IMR-90 (cell line): ENCODE measurements at regions not wholly inside any gene's neighbourhood (a gene's known extent, or its start where the extent isn't known, plus 50 kb on each side); places are given as distances from the start of the nearest gene placed in this dataset.

Experiments used
- ATAC-seq: fragments of 200-7000 bp; cut with Tn5 transposase; 2 replicates; pipeline ENCODE4 v1.9.1; 2020; ENCODE audit warnings: low read depth, mild to moderate bottlenecking, moderate library complexity
- BruUV-seq: library from RNA; stranded (reverse); fragments of 400-500 nt; replicated peaks from 2 replicates; lab custom pipeline; 2021; lab: Mats Ljungman, UMichigan
- CTCF ChIA-PET: fragments of 300-600 bp; formaldehyde crosslinking; extraction: SDS; loops from one replicate; lab custom pipeline; 2021; ENCODE audit warnings: antibody characterized with exemption; lab: Yijun Ruan, JAX
- POLR2A ChIA-PET: fragments of 300-600 bp; sonication (Branson Sonifier 250); formaldehyde crosslinking; loops from one replicate; lab custom pipeline; 2022; ENCODE audit warnings: antibody characterized with exemption; ENCODE audit not compliant: unreplicated experiment; lab: Charles Lee
- DNase-seq: peaks from one replicate; pipeline ENCODE4 v3.0.0; 2013
- H2AFZ ChIP-seq: replicated peaks from 2 replicates; pipeline ENCODE3; 2013; ENCODE audit warnings: low read length, mild to moderate bottlenecking; ENCODE audit not compliant: poor library complexity
- H2AK5ac ChIP-seq: 2 replicates; pipeline ENCODE4 v1.6.1; 2013; ENCODE audit warnings: low read depth, low read length, inconsistent platforms
- H2AK9ac ChIP-seq: replicated peaks from 2 replicates; pipeline ENCODE3; 2013; ENCODE audit warnings: mild to moderate bottlenecking, low read depth, low read length, moderate library complexity; ENCODE audit not compliant: poor library complexity
- H2BK120ac ChIP-seq: 2 replicates; pipeline ENCODE4 v1.6.1; 2013; ENCODE audit warnings: low read depth, low read length, inconsistent platforms
- H2BK15ac ChIP-seq: 3 replicates; pipeline ENCODE4 v1.6.1; 2013; ENCODE audit warnings: low read depth, low read length, inconsistent platforms
- H2BK20ac ChIP-seq: 2 replicates; pipeline ENCODE4 v1.6.1; 2013; ENCODE audit warnings: low read depth, mild to moderate bottlenecking, inconsistent platforms, low read length, moderate library complexity
- H2BK5ac ChIP-seq: 2 replicates; pipeline ENCODE4 v1.6.1; 2013; ENCODE audit warnings: mild to moderate bottlenecking, low read depth, low read length, inconsistent platforms; ENCODE audit not compliant: poor library complexity, severe bottlenecking
- H3K14ac ChIP-seq: replicated peaks from 2 replicates; pipeline ENCODE4 v1.6.1; 2013; ENCODE audit warnings: low read depth, low read length, inconsistent platforms
- H3K18ac ChIP-seq: 2 replicates; pipeline ENCODE4 v1.6.1; 2013; ENCODE audit warnings: low read depth, low read length, control low read depth
- H3K23ac ChIP-seq: 2 replicates; pipeline ENCODE4 v1.6.1; 2013; ENCODE audit warnings: low read depth, low read length, inconsistent platforms
- H3K27ac ChIP-seq: 2 replicates; pipeline ENCODE4 v1.5.1; 2013; ENCODE audit warnings: mild to moderate bottlenecking, control low read depth, low read length; ENCODE audit not compliant: insufficient read depth
- H3K27me3 ChIP-seq: 2 replicates; pipeline ENCODE4 v1.6.1; 2013; ENCODE audit warnings: low read length; ENCODE audit not compliant: control insufficient read depth, insufficient read depth
- H3K36me3 ChIP-seq: 2 replicates; pipeline ENCODE4 v1.6.1; 2013; ENCODE audit warnings: low read length, mixed read lengths; ENCODE audit not compliant: control insufficient read depth, insufficient read depth
- H3K4ac ChIP-seq: 2 replicates; pipeline ENCODE4 v1.6.1; 2013; ENCODE audit warnings: low read depth, low read length, inconsistent platforms
- H3K4me1 ChIP-seq: 2 replicates; pipeline ENCODE4 v1.6.1; 2013; ENCODE audit warnings: low read length, mixed read lengths; ENCODE audit not compliant: control insufficient read depth, insufficient read depth
- H3K4me2 ChIP-seq: 2 replicates; pipeline ENCODE4 v1.6.1; 2013; ENCODE audit warnings: low read depth, mild to moderate bottlenecking, control low read depth, low read length, moderate library complexity
- H3K4me3 ChIP-seq: 2 replicates; pipeline ENCODE4 v1.5.1; 2013; ENCODE audit warnings: low read depth, mild to moderate bottlenecking, control low read depth, low read length, moderate library complexity; ENCODE audit not compliant: insufficient read depth
- H3K56ac ChIP-seq: 2 replicates; pipeline ENCODE4 v1.6.1; 2013; ENCODE audit warnings: low read length, inconsistent platforms; ENCODE audit not compliant: insufficient read depth; ENCODE audit errors: extremely low read depth
- H3K79me1 ChIP-seq, 2 experiments: 2 replicates each; pipeline ENCODE4 v1.6.1; 2013; ENCODE audit warnings: low read length in 2 of 2, inconsistent platforms in 1 of 2, low read depth in 1 of 2
- H3K9ac ChIP-seq: 2 replicates; pipeline ENCODE4 v1.6.1; 2013; ENCODE audit warnings: low read depth, low read length, control low read depth
- H3K9me1 ChIP-seq: 2 replicates; pipeline ENCODE4 v1.6.1; 2013; ENCODE audit warnings: low read length, inconsistent platforms; ENCODE audit not compliant: insufficient read depth
- H3K9me3 ChIP-seq: 2 replicates; pipeline ENCODE4 v1.6.1; 2013; ENCODE audit warnings: low read length; ENCODE audit not compliant: control insufficient read depth, insufficient read depth
- H4K20me1 ChIP-seq: 2 replicates; pipeline ENCODE4 v1.6.1; 2013; ENCODE audit warnings: low read length, inconsistent platforms; ENCODE audit not compliant: insufficient read depth
- H4K5ac ChIP-seq: 2 replicates; pipeline ENCODE4 v1.6.1; 2013; ENCODE audit warnings: mild to moderate bottlenecking, low read depth, low read length, control low read depth
- H4K8ac ChIP-seq, 2 experiments: 2 replicates each; pipeline ENCODE4 v1.6.1; 2013; ENCODE audit warnings: low read depth in 2 of 2, low read length in 2 of 2, control low read depth in 1 of 2, inconsistent platforms in 1 of 2
- H4K91ac ChIP-seq: 2 replicates; pipeline ENCODE4 v1.6.1; 2013; ENCODE audit warnings: low read depth, low read length, inconsistent platforms; ENCODE audit not compliant: insufficient read depth
- CEBPB ChIP-seq: IDR thresholded peaks from 2 replicates; pipeline ENCODE4 v1.6.1; 2012; ENCODE audit warnings: low read depth, low read length, improper control_type of control experiment
- CHD1 ChIP-seq: IDR thresholded peaks from 2 replicates; pipeline ENCODE4 v1.6.1; 2012; ENCODE audit warnings: low read depth, low read length, improper control_type of control experiment
- FOS ChIP-seq: fragments of 150-350 bp; IDR thresholded peaks from 2 replicates; pipeline ENCODE4 v1.6.1; 2016; ENCODE audit warnings: low read depth, low read length
- MAFK ChIP-seq: IDR thresholded peaks from 2 replicates; pipeline ENCODE4 v1.6.1; 2012; ENCODE audit warnings: low read depth, low read length, improper control_type of control experiment
- MXI1 ChIP-seq: IDR thresholded peaks from 2 replicates; pipeline ENCODE4 v1.6.1; 2012; ENCODE audit warnings: low read depth, mild to moderate bottlenecking, low read length, moderate library complexity, borderline replicate concordance
- NFE2L2 ChIP-seq: fragments of 150-350 bp; IDR thresholded peaks from 2 replicates; pipeline ENCODE4 v1.6.1; 2016; ENCODE audit warnings: low read depth, mild to moderate bottlenecking, low read length
- RAD21 ChIP-seq: IDR thresholded peaks from 2 replicates; pipeline ENCODE4 v1.6.1; 2012; ENCODE audit warnings: low read length, improper control_type of control experiment
- RCOR1 ChIP-seq: IDR thresholded peaks from 2 replicates; pipeline ENCODE4 v1.6.1; 2012; ENCODE audit warnings: mild to moderate bottlenecking, low read length, improper control_type of control experiment; ENCODE audit not compliant: insufficient replicate concordance
- RFX5 ChIP-seq: IDR thresholded peaks from 2 replicates; pipeline ENCODE4 v1.8.0; 2012; ENCODE audit warnings: low read depth, mild to moderate bottlenecking, low read length, moderate library complexity
- SMC3 ChIP-seq: fragments of 150-350 bp; IDR thresholded peaks from 2 replicates; pipeline ENCODE4 v1.6.1; 2016; ENCODE audit warnings: low read depth, mild to moderate bottlenecking, antibody characterized with exemption, low read length, moderate library complexity
- whole genome bisulfite sequencing, 2 experiments: methylation state at CpG; one replicate each; pipeline versions ENCODE4 v1.1.5 to v1.1.7; 2013; ENCODE audit warnings: missing lambda C conversion rate in 2 of 2; ENCODE audit not compliant: insufficient read length in 1 of 2; ENCODE audit errors: extremely low coverage in 2 of 2; 5-methylcytosine and 5-hydroxymethylcytosine counted together
- dilution Hi-C: fragments of 300-500 bp; cut with HindIII; formaldehyde crosslinking; loops from one replicate; pipeline ENCODE4 v1.14.3; 2018; ENCODE audit warnings: low sequenced_read_pairs; ENCODE audit not compliant: unreplicated experiment
- in situ Hi-C: fragments of 300-500 bp; cut with MboI; formaldehyde crosslinking; loops from 3 replicates; pipeline ENCODE4 v1.14.3; 2019; ENCODE audit warnings: low sequenced_read_pairs, inconsistent platforms, mixed read lengths
- intact Hi-C: fragments of 100-400 bp; cut with micrococcal nuclease; formaldehyde crosslinking; loops from 2 replicates; pipeline ENCODE4 v1.10.0; 2022
- TF ChIP-seq, protein P1 (sequence below): conservative IDR thresholded peaks from 2 replicates; pipeline ENCODE4 v1.5.1; 2012; ENCODE audit warnings: mild to moderate bottlenecking, low read depth, low read length, improper control_type of control experiment
- TF ChIP-seq, protein P2 (sequence below): fragments of 150-350 bp; IDR thresholded peaks from 2 replicates; pipeline ENCODE4 v1.6.1; 2016; ENCODE audit warnings: low read depth, mild to moderate bottlenecking, low read length, moderate library complexity, borderline replicate concordance

DNA sequence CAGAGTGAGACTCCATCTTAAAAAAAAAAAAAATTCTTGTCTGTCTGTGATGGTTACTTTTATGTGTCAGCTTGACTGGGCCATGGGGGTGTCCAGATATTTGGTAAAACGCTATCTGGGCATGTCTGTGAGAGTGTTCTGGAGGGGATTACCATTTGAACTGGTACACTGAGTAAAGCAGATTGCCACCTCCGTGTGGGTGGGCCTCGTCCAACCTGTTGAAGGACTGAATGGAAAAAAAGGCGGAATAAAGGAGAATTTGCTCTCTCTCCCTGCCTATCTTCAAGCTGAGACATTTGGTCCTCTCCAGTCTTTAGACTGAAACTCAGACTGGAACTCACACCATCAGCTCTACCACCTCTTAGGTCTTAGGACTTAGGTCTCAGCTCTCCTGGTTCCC lies 82.8 kb downstream of the MIS18A start:
- H3K4me1 ChIP-seq = no peaks in the 10 kb centered on the region
- in situ Hi-C loops = no loop called here
- no peak overlapping the region for H3K18ac ChIP-seq
- no peak overlapping the region for H4K5ac ChIP-seq
- no peak overlapping the region for H2AK5ac ChIP-seq
- no peak overlapping the region for H3K23ac ChIP-seq
- ChIA-PET CTCF (no interaction called here), POLR2A (no interaction called here)
- H3K9me1 ChIP-seq = no peaks in the 10 kb centered on the region
- no peak overlapping the region for H3K27ac ChIP-seq
- no peaks in the 10 kb centered on the region for H3K9me3 ChIP-seq
- no TSS peak for BruUV-seq
- ATAC-seq (no peak), DNase-seq (no peak)
- no peak overlapping the region for H4K91ac ChIP-seq
- H3K56ac ChIP-seq = no peak overlapping the region
- no peaks in the 10 kb centered on the region for H4K20me1 ChIP-seq
- H2AFZ ChIP-seq = no peak overlapping the region
- no peak overlapping the region for H3K9ac ChIP-seq
- H4K8ac ChIP-seq = no peak overlapping the region
- H3K14ac ChIP-seq = no peak overlapping the region
- no peak overlapping the region for H2BK120ac ChIP-seq
- H2BK5ac ChIP-seq = no peak overlapping the region
- H2BK20ac ChIP-seq = no peak overlapping the region
- H3K36me3 ChIP-seq = no peaks in the 10 kb centered on the region
- H3K79me1 ChIP-seq = no peaks in the 10 kb centered on the region
- TF ChIP-seq, protein P1, sequence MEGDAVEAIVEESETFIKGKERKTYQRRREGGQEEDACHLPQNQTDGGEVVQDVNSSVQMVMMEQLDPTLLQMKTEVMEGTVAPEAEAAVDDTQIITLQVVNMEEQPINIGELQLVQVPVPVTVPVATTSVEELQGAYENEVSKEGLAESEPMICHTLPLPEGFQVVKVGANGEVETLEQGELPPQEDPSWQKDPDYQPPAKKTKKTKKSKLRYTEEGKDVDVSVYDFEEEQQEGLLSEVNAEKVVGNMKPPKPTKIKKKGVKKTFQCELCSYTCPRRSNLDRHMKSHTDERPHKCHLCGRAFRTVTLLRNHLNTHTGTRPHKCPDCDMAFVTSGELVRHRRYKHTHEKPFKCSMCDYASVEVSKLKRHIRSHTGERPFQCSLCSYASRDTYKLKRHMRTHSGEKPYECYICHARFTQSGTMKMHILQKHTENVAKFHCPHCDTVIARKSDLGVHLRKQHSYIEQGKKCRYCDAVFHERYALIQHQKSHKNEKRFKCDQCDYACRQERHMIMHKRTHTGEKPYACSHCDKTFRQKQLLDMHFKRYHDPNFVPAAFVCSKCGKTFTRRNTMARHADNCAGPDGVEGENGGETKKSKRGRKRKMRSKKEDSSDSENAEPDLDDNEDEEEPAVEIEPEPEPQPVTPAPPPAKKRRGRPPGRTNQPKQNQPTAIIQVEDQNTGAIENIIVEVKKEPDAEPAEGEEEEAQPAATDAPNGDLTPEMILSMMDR = no peak
- TF ChIP-seq, protein P2, sequence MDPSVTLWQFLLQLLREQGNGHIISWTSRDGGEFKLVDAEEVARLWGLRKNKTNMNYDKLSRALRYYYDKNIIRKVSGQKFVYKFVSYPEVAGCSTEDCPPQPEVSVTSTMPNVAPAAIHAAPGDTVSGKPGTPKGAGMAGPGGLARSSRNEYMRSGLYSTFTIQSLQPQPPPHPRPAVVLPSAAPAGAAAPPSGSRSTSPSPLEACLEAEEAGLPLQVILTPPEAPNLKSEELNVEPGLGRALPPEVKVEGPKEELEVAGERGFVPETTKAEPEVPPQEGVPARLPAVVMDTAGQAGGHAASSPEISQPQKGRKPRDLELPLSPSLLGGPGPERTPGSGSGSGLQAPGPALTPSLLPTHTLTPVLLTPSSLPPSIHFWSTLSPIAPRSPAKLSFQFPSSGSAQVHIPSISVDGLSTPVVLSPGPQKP = no peak
- TF ChIP-seq SMC3 (no peak), NFE2L2 (no peak), RAD21 (no peak), MAFK (no peak), MXI1 (no peak), RCOR1 (no peak), CHD1 (no peak), RFX5 (no peak), CEBPB (no peak), FOS (no peak)
- no peak overlapping the region for H3K4me3 ChIP-seq
- H2BK15ac ChIP-seq = no peak overlapping the region
- H2AK9ac ChIP-seq = no peak overlapping the region
- H3K4me2 ChIP-seq = no peak overlapping the region
- dilution Hi-C loops = no loop called here
- no peak overlapping the region for H3K4ac ChIP-seq
- peaks cover 4% of the 10 kb centered on the region; the same call in 1 of the 2 replicates for H3K27me3 ChIP-seq
- WGBS, 2 experiments = no CpG with 5 or more reads among the region's 4 CpGs
- intact Hi-C loops = no loop called here
